T-helper 1 cell treated with Interleukin-12 subunit alpha and Interleukin-12 subunit beta and Interleukin-4 antibody, amounts not matched to agents 30 μg/mL and 1 μg/mL, for 36 hours (primary cell): ENCODE measurements at regions not wholly inside any gene's neighbourhood (a gene's known extent, or its start where the extent isn't known, plus 50 kb on each side); places are given as distances from the start of the nearest gene placed in this dataset.

Experiments
- H3K27ac Mint-ChIP-seq: one replicate; pipeline ENCODE4 v1.8.0; 2021; ENCODE audit warnings: mild to moderate bottlenecking, mixed read lengths
- H3K27me3 Mint-ChIP-seq: one replicate; pipeline ENCODE4 v1.8.0; 2021; ENCODE audit warnings: low read depth, mixed read lengths
- H3K36me3 Mint-ChIP-seq: one replicate; pipeline ENCODE4 v1.8.0; 2021; ENCODE audit warnings: low read depth, mixed read lengths
- H3K4me1 Mint-ChIP-seq: one replicate; pipeline ENCODE4 v1.8.0; 2021; ENCODE audit warnings: low read depth, mixed read lengths
- H3K4me3 Mint-ChIP-seq: one replicate; pipeline ENCODE4 v1.8.0; 2021; ENCODE audit warnings: mild to moderate bottlenecking, moderate library complexity, mixed read lengths
- H3K9me3 Mint-ChIP-seq: one replicate; pipeline ENCODE4 v1.8.0; 2021; ENCODE audit warnings: mixed read lengths

GRCh38 chr13:104477261-104477660 is 1411.0 kb upstream of the SLC10A2 start:
- H3K27me3 Mint-ChIP-seq: no peaks in the 10 kb centered on the region
- H3K4me1 Mint-ChIP-seq: no peaks in the 10 kb centered on the region
- no peak overlapping the region for H3K27ac Mint-ChIP-seq
- no peak overlapping the region for H3K4me3 Mint-ChIP-seq
- H3K9me3 Mint-ChIP-seq: peaks cover 27% of the 10 kb centered on the region
- no peaks in the 10 kb centered on the region for H3K36me3 Mint-ChIP-seq

- no peak overlapping the region for H3K27ac Mint-ChIP-seq
- H3K4me1 Mint-ChIP-seq: no peaks in the 10 kb centered on the region
- H3K27me3 Mint-ChIP-seq: no peaks in the 10 kb centered on the region
- no peak overlapping the region for H3K4me3 Mint-ChIP-seq
- peaks cover 14% of the 10 kb centered on the region for H3K9me3 Mint-ChIP-seq
- no peaks in the 10 kb centered on the region for H3K36me3 Mint-ChIP-seq
These were observed 1407.7 kb upstream of the SLC10A2 start for GRCh38 chr13:104473936-104474335.

GRCh38 chr13:104466016-104466415 is 1399.8 kb upstream of the SLC10A2 start:
- Mint-ChIP-seq H3K9me3 (peaks cover 7% of the 10 kb centered on the region), H3K27ac (no peak overlapping the region), H3K4me3 (no peak overlapping the region), H3K27me3 (no peaks in the 10 kb centered on the region), H3K36me3 (no peaks in the 10 kb centered on the region), H3K4me1 (no peaks in the 10 kb centered on the region)

GRCh38 chr13:104461049-104461448 is 1394.8 kb upstream of the SLC10A2 start:
- Mint-ChIP-seq H3K4me3 (no peak overlapping the region), H3K27ac (no peak overlapping the region), H3K9me3 (peaks cover 7% of the 10 kb centered on the region), H3K36me3 (no peaks in the 10 kb centered on the region), H3K27me3 (no peaks in the 10 kb centered on the region), H3K4me1 (no peaks in the 10 kb centered on the region)

GRCh38 chr13:104460554-104460953 is 1394.3 kb upstream of the SLC10A2 start:
- no peaks in the 10 kb centered on the region for H3K36me3 Mint-ChIP-seq
- no peaks in the 10 kb centered on the region for H3K27me3 Mint-ChIP-seq
- H3K27ac Mint-ChIP-seq: no peak overlapping the region
- H3K9me3 Mint-ChIP-seq: peaks cover 7% of the 10 kb centered on the region
- H3K4me1 Mint-ChIP-seq: no peaks in the 10 kb centered on the region
- H3K4me3 Mint-ChIP-seq: no peak overlapping the region

GRCh38 chr13:104450006-104450405 is 1383.8 kb upstream of the SLC10A2 start:
- Mint-ChIP-seq H3K27ac (no peak overlapping the region), H3K36me3 (no peaks in the 10 kb centered on the region), H3K4me3 (no peak overlapping the region), H3K4me1 (no peaks in the 10 kb centered on the region), H3K9me3 (peaks cover 18% of the 10 kb centered on the region), H3K27me3 (no peaks in the 10 kb centered on the region)

- Mint-ChIP-seq H3K27ac (no peak overlapping the region), H3K27me3 (no peaks in the 10 kb centered on the region), H3K4me1 (no peaks in the 10 kb centered on the region), H3K9me3 (peaks cover 31% of the 10 kb centered on the region), H3K4me3 (no peak overlapping the region), H3K36me3 (no peaks in the 10 kb centered on the region)
These were observed 1381.1 kb upstream of the SLC10A2 start for GRCh38 chr13:104447348-104447747.

- H3K4me1 Mint-ChIP-seq: no peaks in the 10 kb centered on the region
- H3K4me3 Mint-ChIP-seq: no peak overlapping the region
- no peak overlapping the region for H3K27ac Mint-ChIP-seq
- H3K9me3 Mint-ChIP-seq: peaks cover 20% of the 10 kb centered on the region
- H3K27me3 Mint-ChIP-seq: no peaks in the 10 kb centered on the region
- no peaks in the 10 kb centered on the region for H3K36me3 Mint-ChIP-seq
These were observed 1376.3 kb upstream of the SLC10A2 start for GRCh38 chr13:104442536-104442935.

- Mint-ChIP-seq H3K27ac (no peak overlapping the region), H3K4me1 (no peaks in the 10 kb centered on the region), H3K9me3 (no peaks in the 10 kb centered on the region), H3K4me3 (no peak overlapping the region), H3K36me3 (no peaks in the 10 kb centered on the region), H3K27me3 (no peaks in the 10 kb centered on the region)
These were observed 1370.3 kb upstream of the SLC10A2 start for GRCh38 chr13:104436555-104436954.

GRCh38 chr13:104431895-104432294 is 1365.7 kb upstream of the SLC10A2 start:
- Mint-ChIP-seq H3K36me3 (no peaks in the 10 kb centered on the region), H3K9me3 (no peaks in the 10 kb centered on the region), H3K4me1 (no peaks in the 10 kb centered on the region), H3K27ac (no peak overlapping the region), H3K4me3 (no peak overlapping the region), H3K27me3 (no peaks in the 10 kb centered on the region)

GRCh38 chr13:104426435-104426834 is 1360.2 kb upstream of the SLC10A2 start:
- H3K9me3 Mint-ChIP-seq: no peaks in the 10 kb centered on the region
- H3K36me3 Mint-ChIP-seq: no peaks in the 10 kb centered on the region
- no peaks in the 10 kb centered on the region for H3K27me3 Mint-ChIP-seq
- no peak overlapping the region for H3K4me3 Mint-ChIP-seq
- no peaks in the 10 kb centered on the region for H3K4me1 Mint-ChIP-seq
- H3K27ac Mint-ChIP-seq: no peak overlapping the region

GRCh38 chr13:104422668-104423067 is 1356.5 kb upstream of the SLC10A2 start:
- H3K9me3 Mint-ChIP-seq: no peaks in the 10 kb centered on the region
- H3K4me3 Mint-ChIP-seq: no peak overlapping the region
- H3K27me3 Mint-ChIP-seq: no peaks in the 10 kb centered on the region
- no peaks in the 10 kb centered on the region for H3K4me1 Mint-ChIP-seq
- no peaks in the 10 kb centered on the region for H3K36me3 Mint-ChIP-seq
- no peak overlapping the region for H3K27ac Mint-ChIP-seq

- H3K4me3 Mint-ChIP-seq: no peak overlapping the region
- H3K36me3 Mint-ChIP-seq: no peaks in the 10 kb centered on the region
- no peaks in the 10 kb centered on the region for H3K27me3 Mint-ChIP-seq
- H3K9me3 Mint-ChIP-seq: no peaks in the 10 kb centered on the region
- H3K4me1 Mint-ChIP-seq: no peaks in the 10 kb centered on the region
- H3K27ac Mint-ChIP-seq: no peak overlapping the region
These were observed 1350.8 kb upstream of the SLC10A2 start for GRCh38 chr13:104416973-104417372.

GRCh38 chr13:104414771-104415170 is 1348.6 kb upstream of the SLC10A2 start:
- Mint-ChIP-seq H3K4me3 (no peak overlapping the region), H3K4me1 (no peaks in the 10 kb centered on the region), H3K36me3 (no peaks in the 10 kb centered on the region), H3K9me3 (no peaks in the 10 kb centered on the region), H3K27me3 (no peaks in the 10 kb centered on the region), H3K27ac (no peak overlapping the region)

GRCh38 chr13:104414181-104414580 is 1348.0 kb upstream of the SLC10A2 start:
- Mint-ChIP-seq H3K27me3 (no peaks in the 10 kb centered on the region), H3K27ac (no peak overlapping the region), H3K4me1 (no peaks in the 10 kb centered on the region), H3K9me3 (no peaks in the 10 kb centered on the region), H3K36me3 (no peaks in the 10 kb centered on the region), H3K4me3 (no peak overlapping the region)

- Mint-ChIP-seq H3K36me3 (no peaks in the 10 kb centered on the region), H3K4me1 (no peaks in the 10 kb centered on the region), H3K4me3 (no peak overlapping the region), H3K27me3 (no peaks in the 10 kb centered on the region), H3K9me3 (no peaks in the 10 kb centered on the region), H3K27ac (no peak overlapping the region)
These were observed 1345.0 kb upstream of the SLC10A2 start for GRCh38 chr13:104411141-104411765.
